NOMO-1 (cell line): ENCODE measurements at regions not wholly inside any gene's neighbourhood (a gene's known extent, or its start where the extent isn't known, plus 50 kb on each side); places are given as distances from the start of the nearest gene placed in this dataset.
"Not testable (repeated sequence)": the region's sequence is repeated elsewhere in the genome, so short reads cannot be mapped to it uniquely, and the experiment has no call there.

Experiments
- DNase-seq, 2 experiments: peaks; one replicate each; lab custom pipeline; 2025; ENCODE audit not compliant: unreplicated experiment in 2 of 2; lab: John Stamatoyannopoulos, UW

GRCh38 chr2:2663401-2664036 lies 332.4 kb upstream of the MYT1L start:
- DNase-seq: no peak

GRCh38 chr2:2662847-2663356 lies 331.8 kb upstream of the MYT1L start:
- DNase-seq: no peak

- DNase-seq: no peak
Observed at GRCh38 chr2:2662037-2662846, 331.2 kb upstream of the MYT1L start.

- no peak for DNase-seq
Observed at GRCh38 chr2:2660789-2661355, 329.8 kb upstream of the MYT1L start.

GRCh38 chr2:2657121-2657962 lies 326.3 kb upstream of the MYT1L start:
- DNase-seq: no peak

- DNase-seq: no peak
Observed at GRCh38 chr2:2656115-2657011, 325.3 kb upstream of the MYT1L start.

- DNase-seq: no peak
Observed at GRCh38 chr2:2655453-2656114, 324.5 kb upstream of the MYT1L start.

GRCh38 chr2:2653231-2653630 lies 322.2 kb upstream of the MYT1L start:
- no peak for DNase-seq

- no peak for DNase-seq
Observed at GRCh38 chr2:2650608-2651375, 319.7 kb upstream of the MYT1L start.

- DNase-seq: no peak
Observed at GRCh38 chr2:2649109-2650072, 318.3 kb upstream of the MYT1L start.

GRCh38 chr2:2648094-2648493 lies 317.0 kb upstream of the MYT1L start:
- DNase-seq: no peak

- DNase-seq: no peak
Observed at GRCh38 chr2:2647141-2647541, 316.1 kb upstream of the MYT1L start.

- DNase-seq: no peak
Observed at GRCh38 chr2:2646433-2647051, 315.5 kb upstream of the MYT1L start.

GRCh38 chr2:2645162-2645855 lies 314.2 kb upstream of the MYT1L start:
- DNase-seq: no peak

GRCh38 chr2:2644751-2645150 lies 313.7 kb upstream of the MYT1L start:
- DNase-seq: not testable (repeated sequence)

- DNase-seq: no peak
Observed at GRCh38 chr2:2644040-2644439, 313.0 kb upstream of the MYT1L start.
